ENCODE measurements at regions not wholly inside any gene's neighbourhood (a gene's known extent, or its start where the extent isn't known, plus 50 kb on each side); places are given as distances from the start of the nearest gene placed in this dataset.

DNA sequence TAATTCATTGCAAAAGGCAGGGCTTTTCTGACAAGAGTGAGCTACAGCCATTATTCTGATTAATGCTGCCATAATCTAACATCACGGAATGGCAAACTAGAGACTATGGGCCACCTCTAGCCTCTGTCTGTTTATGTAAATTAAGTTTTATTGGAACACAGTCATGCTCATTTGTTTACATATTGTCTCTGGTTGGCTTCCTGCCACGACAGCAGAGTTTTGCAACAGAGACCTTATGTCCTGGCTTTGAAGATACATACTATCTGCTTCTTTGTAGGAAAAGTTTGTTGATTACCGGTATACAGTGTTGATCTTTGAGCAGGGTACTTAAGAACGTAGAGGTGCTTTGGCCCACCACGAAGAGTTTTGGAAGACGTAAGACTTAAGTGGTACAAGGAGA, 715.9 kb upstream of the RBFOX1 start (continued):
- no peak for TF ChIP-seq SCRT1 (tag by site-specific recombination; IDR thresholded peaks at IDR 0.05; ENCODE audit: borderline replicate concordance)
- no peak for TF ChIP-seq HOXA7 (CRISPR knock-in tag; IDR thresholded peaks at IDR 0.05; ENCODE audit: borderline replicate concordance)
- TF ChIP-seq, protein P1, sequence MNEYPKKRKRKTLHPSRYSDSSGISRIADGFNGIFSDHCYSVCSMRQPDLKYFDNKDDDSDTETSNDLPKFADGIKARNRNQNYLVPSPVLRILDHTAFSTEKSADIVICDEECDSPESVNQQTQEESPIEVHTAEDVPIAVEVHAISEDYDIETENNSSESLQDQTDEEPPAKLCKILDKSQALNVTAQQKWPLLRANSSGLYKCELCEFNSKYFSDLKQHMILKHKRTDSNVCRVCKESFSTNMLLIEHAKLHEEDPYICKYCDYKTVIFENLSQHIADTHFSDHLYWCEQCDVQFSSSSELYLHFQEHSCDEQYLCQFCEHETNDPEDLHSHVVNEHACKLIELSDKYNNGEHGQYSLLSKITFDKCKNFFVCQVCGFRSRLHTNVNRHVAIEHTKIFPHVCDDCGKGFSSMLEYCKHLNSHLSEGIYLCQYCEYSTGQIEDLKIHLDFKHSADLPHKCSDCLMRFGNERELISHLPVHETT (tag by site-specific recombination; IDR thresholded peaks at IDR 0.05) = no peak
- no peak for TF ChIP-seq ZFP37 (tag by site-specific recombination; IDR thresholded peaks at IDR 0.05)

DNA sequence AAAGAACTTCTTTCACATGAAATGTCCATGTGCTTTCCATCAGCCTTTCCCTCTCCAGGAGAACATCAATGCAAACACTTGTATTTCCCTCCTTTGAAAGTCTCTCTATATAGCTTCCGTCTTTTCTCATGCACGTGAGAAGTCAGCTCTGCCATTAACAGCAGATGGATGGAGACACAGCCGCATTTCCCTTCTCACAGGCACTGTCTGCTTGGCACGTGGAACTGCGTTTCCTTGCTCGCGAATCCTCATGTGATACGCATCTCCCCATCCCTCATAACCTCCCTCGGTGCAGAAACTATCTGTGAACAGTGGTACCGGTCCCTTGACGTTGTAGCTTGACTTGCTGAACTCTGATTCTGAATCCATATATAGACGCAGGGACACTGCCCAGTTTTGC, 717.0 kb upstream of the RBFOX1 start:
- Histone ChIP-seq H3K27ac (ENCODE audit: extremely low read depth, low read depth, low read length) (no peak overlapping the region), H3K4me3 (ENCODE audit: low read depth, low read length) (no peak overlapping the region), H3K9me3 (ENCODE audit: control insufficient read depth, insufficient read depth, low read depth, low read length) (no peaks in the 10 kb centered on the region), H3K36me3 (ENCODE audit: control insufficient read depth in 2 of 2, insufficient read depth in 1 of 2, low read length in 2 of 2) (no peaks in the 10 kb centered on the region), H3K4me1 (ENCODE audit: control insufficient read depth, insufficient read depth, low read length) (no peaks in the 10 kb centered on the region)
- TF ChIP-seq SP3 (tag by site-specific recombination; IDR thresholded peaks at IDR 0.05) (no peak), ZNF391 (tag by site-specific recombination; IDR thresholded peaks at IDR 0.05; ENCODE audit: borderline replicate concordance, low read depth) (no peak), EGR2 (tag by site-specific recombination; IDR thresholded peaks at IDR 0.05; ENCODE audit: low read depth) (no peak), ZBTB21 (tag by site-specific recombination; IDR thresholded peaks at IDR 0.05) (no peak), ZNF174 (tag by site-specific recombination; IDR thresholded peaks at IDR 0.05) (no peak), ZNF266 (tag by site-specific recombination; IDR thresholded peaks at IDR 0.05; ENCODE audit: low read depth) (no peak), SCRT1 (tag by site-specific recombination; IDR thresholded peaks at IDR 0.05; ENCODE audit: borderline replicate concordance) (no peak), ZNF292 (tag by site-specific recombination; IDR thresholded peaks at IDR 0.05; ENCODE audit: borderline replicate concordance, low read depth) (no peak)
- TF ChIP-seq, protein P2, sequence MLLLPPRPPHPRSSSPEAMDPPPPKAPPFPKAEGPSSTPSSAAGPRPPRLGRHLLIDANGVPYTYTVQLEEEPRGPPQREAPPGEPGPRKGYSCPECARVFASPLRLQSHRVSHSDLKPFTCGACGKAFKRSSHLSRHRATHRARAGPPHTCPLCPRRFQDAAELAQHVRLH (tag by site-specific recombination; IDR thresholded peaks at IDR 0.05) = no peak
- ChIA-PET POLR2A (no interaction called here), CTCF (no interaction called here)

DNA sequence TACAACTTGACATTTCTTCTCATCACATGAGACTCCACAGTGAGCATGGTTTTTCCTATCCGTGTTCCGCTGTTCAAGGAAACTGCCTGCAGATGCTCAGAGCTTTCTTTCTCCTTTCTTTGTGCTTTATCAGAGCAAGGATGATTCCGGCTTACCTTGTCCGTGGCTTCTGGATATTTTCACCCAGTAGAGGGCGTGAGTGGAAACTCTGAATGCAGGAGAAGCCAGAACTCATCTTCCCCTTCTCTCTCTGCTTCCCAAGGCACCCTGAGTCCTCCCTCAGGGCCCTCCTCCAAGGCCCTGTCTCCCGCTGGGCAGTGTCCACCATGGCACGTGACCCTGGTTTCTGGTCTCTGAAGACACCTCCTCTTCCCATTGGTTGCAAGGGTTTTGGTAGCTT, 721.1 kb upstream of the RBFOX1 start:
- H3K4me1 ChIP-seq (ENCODE audit: control insufficient read depth, insufficient read depth, low read length) = no peaks in the 10 kb centered on the region
- ChIA-PET CTCF (no interaction called here), POLR2A (no interaction called here)
- no peak for TF ChIP-seq ZNF501 (tag by site-specific recombination; IDR thresholded peaks at IDR 0.05)
- TF ChIP-seq, protein P3, sequence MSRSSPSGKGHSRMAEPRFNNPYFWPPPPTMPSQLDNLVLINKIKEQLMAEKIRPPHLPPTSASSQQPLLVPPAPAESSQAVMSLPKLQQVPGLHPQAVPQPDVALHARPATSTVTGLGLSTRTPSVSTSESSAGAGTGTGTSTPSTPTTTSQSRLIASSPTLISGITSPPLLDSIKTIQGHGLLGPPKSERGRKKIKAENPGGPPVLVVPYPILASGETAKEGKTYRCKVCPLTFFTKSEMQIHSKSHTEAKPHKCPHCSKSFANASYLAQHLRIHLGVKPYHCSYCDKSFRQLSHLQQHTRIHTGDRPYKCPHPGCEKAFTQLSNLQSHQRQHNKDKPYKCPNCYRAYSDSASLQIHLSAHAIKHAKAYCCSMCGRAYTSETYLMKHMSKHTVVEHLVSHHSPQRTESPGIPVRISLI (tag by site-specific recombination; IDR thresholded peaks at IDR 0.05) = no peak
- no peak overlapping the region for H3K27ac ChIP-seq (ENCODE audit: extremely low read depth, low read depth, low read length)
- no peaks in the 10 kb centered on the region for H3K36me3 ChIP-seq (ENCODE audit: control insufficient read depth in 2 of 2, insufficient read depth in 1 of 2, low read length in 2 of 2)
- H3K9me3 ChIP-seq (ENCODE audit: control insufficient read depth, insufficient read depth, low read depth, low read length) = no peaks in the 10 kb centered on the region
- H3K4me3 ChIP-seq (ENCODE audit: low read depth, low read length) = no peak overlapping the region

DNA sequence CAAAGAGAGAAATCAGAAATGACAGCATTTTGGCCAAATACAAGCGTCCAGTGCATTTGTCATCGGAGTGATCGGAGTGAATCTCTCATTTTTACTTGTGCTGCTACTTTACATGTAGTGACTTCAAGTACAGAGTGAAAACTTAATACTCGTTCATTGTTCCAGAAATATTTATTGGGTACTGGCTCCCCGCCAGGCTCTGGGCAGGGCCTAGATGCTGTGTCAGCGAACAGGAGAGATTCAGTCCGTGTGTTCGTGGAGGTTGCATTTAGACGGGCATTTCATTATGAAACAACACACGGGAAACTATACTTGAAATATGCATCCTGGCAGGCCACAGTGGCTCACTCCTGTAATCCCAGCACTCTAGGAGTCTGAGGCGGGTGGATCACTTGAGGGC, 727.2 kb upstream of the RBFOX1 start:
- no peak overlapping the region for H3K4me3 ChIP-seq (ENCODE audit: low read depth, low read length)
- H3K9me3 ChIP-seq (ENCODE audit: control insufficient read depth, insufficient read depth, low read depth, low read length) = no peaks in the 10 kb centered on the region
- TF ChIP-seq, protein P4, sequence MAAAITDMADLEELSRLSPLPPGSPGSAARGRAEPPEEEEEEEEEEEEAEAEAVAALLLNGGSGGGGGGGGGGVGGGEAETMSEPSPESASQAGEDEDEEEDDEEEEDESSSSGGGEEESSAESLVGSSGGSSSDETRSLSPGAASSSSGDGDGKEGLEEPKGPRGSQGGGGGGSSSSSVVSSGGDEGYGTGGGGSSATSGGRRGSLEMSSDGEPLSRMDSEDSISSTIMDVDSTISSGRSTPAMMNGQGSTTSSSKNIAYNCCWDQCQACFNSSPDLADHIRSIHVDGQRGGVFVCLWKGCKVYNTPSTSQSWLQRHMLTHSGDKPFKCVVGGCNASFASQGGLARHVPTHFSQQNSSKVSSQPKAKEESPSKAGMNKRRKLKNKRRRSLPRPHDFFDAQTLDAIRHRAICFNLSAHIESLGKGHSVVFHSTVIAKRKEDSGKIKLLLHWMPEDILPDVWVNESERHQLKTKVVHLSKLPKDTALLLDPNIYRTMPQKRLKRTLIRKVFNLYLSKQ (tag by site-specific recombination; IDR thresholded peaks at IDR 0.05; ENCODE audit: borderline replicate concordance) = no peak
- TF ChIP-seq, protein P5, sequence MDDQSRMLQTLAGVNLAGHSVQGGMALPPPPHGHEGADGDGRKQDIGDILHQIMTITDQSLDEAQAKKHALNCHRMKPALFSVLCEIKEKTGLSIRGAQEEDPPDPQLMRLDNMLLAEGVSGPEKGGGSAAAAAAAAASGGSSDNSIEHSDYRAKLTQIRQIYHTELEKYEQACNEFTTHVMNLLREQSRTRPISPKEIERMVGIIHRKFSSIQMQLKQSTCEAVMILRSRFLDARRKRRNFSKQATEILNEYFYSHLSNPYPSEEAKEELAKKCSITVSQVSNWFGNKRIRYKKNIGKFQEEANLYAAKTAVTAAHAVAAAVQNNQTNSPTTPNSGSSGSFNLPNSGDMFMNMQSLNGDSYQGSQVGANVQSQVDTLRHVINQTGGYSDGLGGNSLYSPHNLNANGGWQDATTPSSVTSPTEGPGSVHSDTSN (CRISPR knock-in tag; IDR thresholded peaks at IDR 0.05) = no peak
- no peak for TF ChIP-seq ZNF416 (tag by site-specific recombination; IDR thresholded peaks at IDR 0.05)
- ChIA-PET CTCF (no interaction called here), POLR2A (no interaction called here)
- H3K36me3 ChIP-seq (ENCODE audit: control insufficient read depth in 2 of 2, insufficient read depth in 1 of 2, low read length in 2 of 2) = no peaks in the 10 kb centered on the region
- no peaks in the 10 kb centered on the region for H3K4me1 ChIP-seq (ENCODE audit: control insufficient read depth, insufficient read depth, low read length)
- H3K27ac ChIP-seq (ENCODE audit: extremely low read depth, low read depth, low read length) = no peak overlapping the region

Measured in HEK293 (cell line).